Spleen (tissue), 7 donors: ENCODE measurements at regions not wholly inside any gene's neighbourhood (a gene's known extent, or its start where the extent isn't known, plus 50 kb on each side); places are given as distances from the start of the nearest gene placed in this dataset.

Source experiments
- CTCF ChIP-seq, 11 experiments: fragments of 200-600 bp in 7 of 11; fragments of 450-650 bp in 4 of 11; sonication (generic) in 4 of 11; IDR thresholded peaks in 8 of 11; conservative IDR thresholded peaks in 3 of 11; 1 replicate in 7 of 11; 2 replicates in 4 of 11; pipeline versions ENCODE4 v1.4.0 to v1.8.0; 2016 to 2021; ENCODE audit warnings: antibody characterized with exemption in 11 of 11, inconsistent platforms in 4 of 11, mild to moderate bottlenecking in 1 of 11
- POLR2A ChIP-seq, 3 donors: fragments of 450-650 bp; IDR thresholded peaks; one replicate each; pipeline ENCODE4 v1.5.1; 2017; ENCODE audit warnings: antibody characterized with exemption in 3 of 3, mild to moderate bottlenecking in 1 of 3
- donor health status: DM: no; HTN: no; CAD: no; lungs with moderate emphysema.
- donor health status: DM: no; HTN: no; CAD: no.
- donor health status: DM: no; HTN: no; CAD: no.

- TF ChIP-seq POLR2A (IDR thresholded peaks at IDR 0.05) (no peak), CTCF (IDR thresholded peaks at IDR 0.05 in 8 of 11, conservative IDR thresholded peaks at IDR 0.05 in 3 of 11) (no peak)
These were observed 461.9 kb downstream of the EFNA5 start for GRCh38 chr5:107208867-107209266.
